ENCODE measurements at regions not wholly inside any gene's neighbourhood (a gene's known extent, or its start where the extent isn't known, plus 50 kb on each side); places are given as distances from the start of the nearest gene placed in this dataset.

- TF ChIP-seq CTCF (IDR thresholded peaks at IDR 0.05) (no peak), POLR2A (IDR thresholded peaks at IDR 0.05) (no peak)
Observed at GRCh38 chr2:146826388-146826787, 1018.4 kb upstream of the ACVR2A start.
